ENCODE measurements at regions not wholly inside any gene's neighbourhood (a gene's known extent, or its start where the extent isn't known, plus 50 kb on each side); places are given as distances from the start of the nearest gene placed in this dataset.

GRCh38 chr9:3012245-3012644, 168.3 kb upstream of the PUM3 start:
- Histone ChIP-seq H3K9me3 (no peaks in the 10 kb centered on the region), H3K36me3 (no peaks in the 10 kb centered on the region), H3K4me1 (no peaks in the 10 kb centered on the region), H3K4me3 (no peak overlapping the region), H3K27me3 (no peaks in the 10 kb centered on the region), H3K27ac (no peak overlapping the region)
- intact Hi-C loops (cut with DNase I; ENCODE audit: low total_unique reads) = no loop called here
- TF ChIP-seq POLR2A (IDR thresholded peaks at IDR 0.05) (no peak), POLR2AphosphoS5 (IDR thresholded peaks at IDR 0.05) (no peak), CTCF (IDR thresholded peaks at IDR 0.05) (no peak)
- no peak for DNase-seq (ENCODE audit: low spot score in 2 of 2)

- intact Hi-C loops (cut with DNase I; ENCODE audit: low total_unique reads) = no loop called here
Observed at GRCh38 chr9:3008091-3008490, 164.2 kb upstream of the PUM3 start.

GRCh38 chr9:3007326-3007725, 163.4 kb upstream of the PUM3 start:
- DNase-seq (ENCODE audit: low spot score in 2 of 2) = peak in 1 of 2 donors; percentile 19
- Histone ChIP-seq H3K9me3 (no peaks in the 10 kb centered on the region), H3K27me3 (no peaks in the 10 kb centered on the region), H3K4me1 (no peaks in the 10 kb centered on the region), H3K4me3 (no peak overlapping the region), H3K36me3 (no peaks in the 10 kb centered on the region), H3K27ac (no peak overlapping the region)
- no peak for TF ChIP-seq POLR2A (IDR thresholded peaks at IDR 0.05)
- no peak for TF ChIP-seq POLR2AphosphoS5 (IDR thresholded peaks at IDR 0.05)
- no peak for TF ChIP-seq CTCF (IDR thresholded peaks at IDR 0.05)
- intact Hi-C loops (cut with DNase I; ENCODE audit: low total_unique reads) = no loop called here

More at GRCh38 chr9:3008091-3008490, 164.2 kb upstream of the PUM3 start:
- Histone ChIP-seq H3K27ac (no peak overlapping the region), H3K9me3 (no peaks in the 10 kb centered on the region), H3K36me3 (no peaks in the 10 kb centered on the region), H3K4me1 (no peaks in the 10 kb centered on the region), H3K4me3 (no peak overlapping the region), H3K27me3 (no peaks in the 10 kb centered on the region)
- TF ChIP-seq POLR2AphosphoS5 (IDR thresholded peaks at IDR 0.05) (no peak), POLR2A (IDR thresholded peaks at IDR 0.05) (no peak), CTCF (IDR thresholded peaks at IDR 0.05) (no peak)
- no peak for DNase-seq (ENCODE audit: low spot score in 2 of 2)

GRCh38 chr9:3006851-3007250, 163.0 kb upstream of the PUM3 start:
- no peak for DNase-seq (ENCODE audit: low spot score in 2 of 2)
- TF ChIP-seq POLR2AphosphoS5 (IDR thresholded peaks at IDR 0.05) (no peak), CTCF (IDR thresholded peaks at IDR 0.05) (no peak), POLR2A (IDR thresholded peaks at IDR 0.05) (no peak)
- H3K9me3 ChIP-seq = no peaks in the 10 kb centered on the region
- no peak overlapping the region for H3K4me3 ChIP-seq
- no peaks in the 10 kb centered on the region for H3K27me3 ChIP-seq
- no peak overlapping the region for H3K27ac ChIP-seq
- no peaks in the 10 kb centered on the region for H3K4me1 ChIP-seq
- intact Hi-C loops (cut with DNase I; ENCODE audit: low total_unique reads) = no loop called here
- no peaks in the 10 kb centered on the region for H3K36me3 ChIP-seq

- Histone ChIP-seq H3K27me3 (no peaks in the 10 kb centered on the region), H3K36me3 (no peaks in the 10 kb centered on the region), H3K4me1 (no peaks in the 10 kb centered on the region), H3K4me3 (no peak overlapping the region), H3K27ac (no peak overlapping the region), H3K9me3 (no peaks in the 10 kb centered on the region)
- intact Hi-C loops (cut with DNase I; ENCODE audit: low total_unique reads) = no loop called here
- no peak for TF ChIP-seq POLR2AphosphoS5 (IDR thresholded peaks at IDR 0.05)
- no peak for TF ChIP-seq CTCF (IDR thresholded peaks at IDR 0.05)
- no peak for TF ChIP-seq POLR2A (IDR thresholded peaks at IDR 0.05)
- DNase-seq (ENCODE audit: low spot score in 2 of 2) = no peak
Observed at GRCh38 chr9:3004572-3004971, 160.7 kb upstream of the PUM3 start.
